ENCODE measurements at regions not wholly inside any gene's neighbourhood (a gene's known extent, or its start where the extent isn't known, plus 50 kb on each side); places are given as distances from the start of the nearest gene placed in this dataset.

DNA sequence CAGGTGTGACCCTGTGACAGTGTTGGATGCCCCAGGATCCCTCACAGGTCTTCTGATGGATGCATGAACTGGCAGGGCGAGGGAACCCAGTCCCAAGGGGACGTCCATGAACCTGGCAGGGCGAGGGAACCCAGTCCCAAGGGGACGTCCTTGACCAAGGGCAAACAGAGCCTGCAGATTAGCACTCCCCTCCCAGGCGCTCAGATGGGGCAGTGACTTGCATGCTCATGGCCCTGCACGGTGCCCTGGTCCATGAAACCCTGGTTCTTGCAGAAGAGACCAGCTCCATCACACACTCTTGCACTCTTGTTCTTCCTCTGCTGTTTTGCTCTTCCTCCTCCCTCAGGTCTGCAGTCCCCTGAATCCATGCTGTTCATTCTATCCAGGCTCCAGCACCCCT lies 192.7 kb downstream of the GALR1 start:
- H3K4me3 Mint-ChIP-seq = no peak overlapping the region

DNA sequence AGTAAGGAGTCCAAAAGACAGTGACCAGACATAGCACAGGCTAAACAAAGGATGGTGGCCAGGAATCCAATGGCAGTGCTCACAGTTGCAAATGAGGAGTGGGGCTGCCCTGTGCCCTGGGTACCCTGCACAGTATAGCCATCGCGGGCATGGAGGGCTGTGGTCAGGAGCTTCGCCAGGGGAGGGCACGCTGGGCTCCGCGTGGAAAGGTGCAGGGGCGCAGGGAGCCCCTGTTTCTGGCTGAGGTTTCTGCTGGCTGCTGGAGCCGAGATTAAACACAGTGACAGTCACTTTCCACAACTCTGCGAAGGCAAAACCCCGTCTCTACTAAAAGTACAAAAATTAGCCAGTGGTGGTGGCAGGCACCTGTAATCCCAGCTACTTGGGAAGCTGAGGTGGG lies 194.7 kb downstream of the GALR1 start:
- Mint-ChIP-seq H3K9me3 (no peaks in the 10 kb centered on the region), H3K4me3 (no peak overlapping the region), H3K36me3 (ENCODE audit: low read depth) (no peaks in the 10 kb centered on the region), H3K4me1 (no peaks in the 10 kb centered on the region), H3K27ac (no peak overlapping the region), H3K27me3 (ENCODE audit: low read depth, poor library complexity) (no peaks in the 10 kb centered on the region)
- TF ChIP-seq, protein P1, sequence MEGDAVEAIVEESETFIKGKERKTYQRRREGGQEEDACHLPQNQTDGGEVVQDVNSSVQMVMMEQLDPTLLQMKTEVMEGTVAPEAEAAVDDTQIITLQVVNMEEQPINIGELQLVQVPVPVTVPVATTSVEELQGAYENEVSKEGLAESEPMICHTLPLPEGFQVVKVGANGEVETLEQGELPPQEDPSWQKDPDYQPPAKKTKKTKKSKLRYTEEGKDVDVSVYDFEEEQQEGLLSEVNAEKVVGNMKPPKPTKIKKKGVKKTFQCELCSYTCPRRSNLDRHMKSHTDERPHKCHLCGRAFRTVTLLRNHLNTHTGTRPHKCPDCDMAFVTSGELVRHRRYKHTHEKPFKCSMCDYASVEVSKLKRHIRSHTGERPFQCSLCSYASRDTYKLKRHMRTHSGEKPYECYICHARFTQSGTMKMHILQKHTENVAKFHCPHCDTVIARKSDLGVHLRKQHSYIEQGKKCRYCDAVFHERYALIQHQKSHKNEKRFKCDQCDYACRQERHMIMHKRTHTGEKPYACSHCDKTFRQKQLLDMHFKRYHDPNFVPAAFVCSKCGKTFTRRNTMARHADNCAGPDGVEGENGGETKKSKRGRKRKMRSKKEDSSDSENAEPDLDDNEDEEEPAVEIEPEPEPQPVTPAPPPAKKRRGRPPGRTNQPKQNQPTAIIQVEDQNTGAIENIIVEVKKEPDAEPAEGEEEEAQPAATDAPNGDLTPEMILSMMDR (IDR thresholded peaks at IDR 0.05) = no peak
- no peak for DNase-seq

More for the DNA sequence above, 192.7 kb downstream of the GALR1 start:
- TF ChIP-seq, protein P1 (IDR thresholded peaks at IDR 0.05) = no peak
- no peaks in the 10 kb centered on the region for H3K9me3 Mint-ChIP-seq
- DNase-seq = no peak
- no peaks in the 10 kb centered on the region for H3K27me3 Mint-ChIP-seq (ENCODE audit: low read depth, poor library complexity)
- no peaks in the 10 kb centered on the region for H3K36me3 Mint-ChIP-seq (ENCODE audit: low read depth)
- H3K4me1 Mint-ChIP-seq = no peaks in the 10 kb centered on the region
- H3K27ac Mint-ChIP-seq = no peak overlapping the region

DNA sequence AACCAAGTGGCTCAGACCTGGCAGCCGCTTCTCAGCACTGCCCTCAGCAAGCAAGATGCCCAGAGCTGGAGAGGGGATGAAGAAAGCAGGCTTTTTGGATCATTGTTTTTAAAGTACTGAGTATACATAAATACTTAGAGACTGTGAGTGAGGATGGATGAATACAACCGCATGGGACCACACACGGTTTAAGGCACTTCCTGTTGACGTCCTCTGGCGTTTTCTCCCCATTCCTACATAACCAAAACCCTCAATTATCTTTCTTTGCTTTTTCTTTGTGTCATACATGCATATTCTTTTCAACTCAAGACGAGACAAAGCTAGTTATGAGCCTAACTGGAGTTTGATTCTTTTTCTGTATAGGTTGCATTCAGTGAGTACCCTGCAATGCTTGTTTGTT lies 198.4 kb downstream of the GALR1 start:
- H3K27ac Mint-ChIP-seq = no peak overlapping the region
- H3K36me3 Mint-ChIP-seq (ENCODE audit: low read depth) = no peaks in the 10 kb centered on the region
- no peak overlapping the region for H3K4me3 Mint-ChIP-seq
- H3K27me3 Mint-ChIP-seq (ENCODE audit: low read depth, poor library complexity) = peaks cover 4% of the 10 kb centered on the region
- TF ChIP-seq, protein P1 (IDR thresholded peaks at IDR 0.05) = no peak
- DNase-seq = no peak
- no peaks in the 10 kb centered on the region for H3K4me1 Mint-ChIP-seq
- H3K9me3 Mint-ChIP-seq = no peaks in the 10 kb centered on the region

- Mint-ChIP-seq H3K27me3 (ENCODE audit: low read depth, poor library complexity) (peaks cover 8% of the 10 kb centered on the region), H3K4me3 (no peak overlapping the region), H3K9me3 (no peaks in the 10 kb centered on the region), H3K36me3 (ENCODE audit: low read depth) (no peaks in the 10 kb centered on the region), H3K27ac (no peak overlapping the region), H3K4me1 (no peaks in the 10 kb centered on the region)
- TF ChIP-seq, protein P1 (IDR thresholded peaks at IDR 0.05) = no peak
- DNase-seq = no peak
Observed at GRCh38 chr18:77455004-77455403, 205.4 kb downstream of the GALR1 start.

GRCh38 chr18:77457681-77458080 lies 208.0 kb downstream of the GALR1 start:
- no peak overlapping the region for H3K4me3 Mint-ChIP-seq
- no peaks in the 10 kb centered on the region for H3K36me3 Mint-ChIP-seq (ENCODE audit: low read depth)
- no peak overlapping the region for H3K27ac Mint-ChIP-seq
- no peak for DNase-seq
- peaks cover 11% of the 10 kb centered on the region for H3K4me1 Mint-ChIP-seq
- H3K27me3 Mint-ChIP-seq (ENCODE audit: low read depth, poor library complexity) = peaks cover 9% of the 10 kb centered on the region
- no peaks in the 10 kb centered on the region for H3K9me3 Mint-ChIP-seq
- TF ChIP-seq, protein P1 (IDR thresholded peaks at IDR 0.05) = no peak

GRCh38 chr18:77461062-77461688 lies 211.5 kb downstream of the GALR1 start:
- Mint-ChIP-seq H3K4me3 (no peak overlapping the region), H3K27ac (peak overlapping the region; percentile 14), H3K36me3 (ENCODE audit: low read depth) (no peaks in the 10 kb centered on the region), H3K27me3 (ENCODE audit: low read depth, poor library complexity) (peaks cover 12% of the 10 kb centered on the region), H3K9me3 (no peaks in the 10 kb centered on the region), H3K4me1 (peaks cover 11% of the 10 kb centered on the region)
- no peak for DNase-seq
- TF ChIP-seq, protein P1 (IDR thresholded peaks at IDR 0.05) = no peak
